Prostate gland (tissue), 2 donors: ENCODE measurements at regions not wholly inside any gene's neighbourhood (a gene's known extent, or its start where the extent isn't known, plus 50 kb on each side); places are given as distances from the start of the nearest gene placed in this dataset.

Source experiments
- CTCF ChIP-seq, 4 experiments: fragments of 200-600 bp in 2 of 4; fragments of 450-650 bp in 2 of 4; sonication (generic) in 2 of 4; IDR thresholded peaks; 1 replicate in 3 of 4; 2 replicates in 1 of 4; pipeline ENCODE4 v1.5.1; 2016 to 2019; ENCODE audit warnings: antibody characterized with exemption in 4 of 4, mild to moderate bottlenecking in 2 of 4, moderate library complexity in 2 of 4
- POLR2A ChIP-seq: fragments of 450-650 bp; IDR thresholded peaks from one replicate; pipeline ENCODE4 v1.6.1; 2016; ENCODE audit warnings: antibody characterized with exemption, mild to moderate bottlenecking
- POLR2AphosphoS5 ChIP-seq: sonication (generic); formaldehyde crosslinking; IDR thresholded peaks from one replicate; pipeline ENCODE4 v1.6.1; 2017; ENCODE audit warnings: antibody characterized with exemption

DNA sequence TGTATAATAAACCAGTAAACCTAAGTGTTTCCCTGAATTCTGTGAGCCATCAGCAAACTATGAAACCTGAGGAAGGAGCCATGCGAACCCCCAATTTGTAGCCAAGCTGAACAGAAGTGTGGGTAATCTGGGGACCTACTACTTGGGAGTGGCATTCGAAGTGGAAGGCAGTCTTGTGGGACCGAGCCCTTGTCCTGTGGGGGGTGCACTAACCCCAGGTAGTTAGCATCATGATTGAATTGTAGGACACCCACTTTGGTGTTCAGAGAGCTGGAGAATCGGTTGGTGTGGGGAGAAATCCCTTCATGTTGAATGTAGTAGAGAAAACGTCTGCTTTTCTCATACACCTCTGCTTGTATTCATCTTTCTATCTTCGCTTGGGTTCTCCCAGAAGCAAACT lies 79.7 kb upstream of the CPHXL start:
- TF ChIP-seq CTCF (IDR thresholded peaks at IDR 0.05) (no peak), POLR2A (no peak), POLR2AphosphoS5 (no peak)
